GM21423 (cell line): ENCODE measurements at regions not wholly inside any gene's neighbourhood (a gene's known extent, or its start where the extent isn't known, plus 50 kb on each side); places are given as distances from the start of the nearest gene placed in this dataset.
"Not testable (repeated sequence)": the region's sequence is repeated elsewhere in the genome, so short reads cannot be mapped to it uniquely, and the experiment has no call there.

Experiments used
- ATAC-seq: cut with Tn5 transposase; IDR thresholded peaks from one replicate; pipeline ENCODE4 v1.9.1; 2021; ENCODE audit warnings: mild to moderate bottlenecking, moderate library complexity; ENCODE audit not compliant: unreplicated experiment

DNA sequence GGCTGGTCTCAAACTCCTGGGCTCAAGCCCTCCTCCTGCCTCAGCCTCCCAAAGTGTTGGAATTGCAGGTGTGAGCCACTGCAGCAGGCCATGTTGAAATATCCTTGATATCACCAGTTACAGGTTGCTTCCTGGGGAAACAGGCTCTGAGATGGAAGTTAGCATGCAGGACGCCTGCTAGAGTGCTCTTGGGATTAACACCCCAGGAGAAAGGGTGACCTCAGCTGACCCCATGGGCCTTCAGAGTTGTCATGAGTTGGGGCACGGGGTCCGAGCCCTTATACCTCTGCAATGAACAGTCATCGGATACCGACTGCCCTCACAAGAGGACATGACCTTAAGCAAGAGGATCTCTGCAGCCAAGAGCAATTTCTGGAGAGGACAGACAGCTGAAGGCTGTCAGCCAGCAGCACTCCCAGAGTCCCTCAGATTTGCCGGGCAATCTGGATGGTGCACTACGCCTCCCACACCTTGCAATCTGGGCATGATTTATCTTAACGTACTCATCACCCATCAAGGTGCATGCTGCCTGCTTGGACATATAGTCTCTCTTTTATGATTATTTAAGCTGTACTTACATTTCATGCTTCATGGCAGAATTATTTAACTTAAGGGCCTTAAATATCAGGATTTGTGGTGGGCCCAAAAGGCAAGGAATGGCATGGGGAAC is 134.6 kb downstream of the ADSS2 start:
- no peak for ATAC-seq

DNA sequence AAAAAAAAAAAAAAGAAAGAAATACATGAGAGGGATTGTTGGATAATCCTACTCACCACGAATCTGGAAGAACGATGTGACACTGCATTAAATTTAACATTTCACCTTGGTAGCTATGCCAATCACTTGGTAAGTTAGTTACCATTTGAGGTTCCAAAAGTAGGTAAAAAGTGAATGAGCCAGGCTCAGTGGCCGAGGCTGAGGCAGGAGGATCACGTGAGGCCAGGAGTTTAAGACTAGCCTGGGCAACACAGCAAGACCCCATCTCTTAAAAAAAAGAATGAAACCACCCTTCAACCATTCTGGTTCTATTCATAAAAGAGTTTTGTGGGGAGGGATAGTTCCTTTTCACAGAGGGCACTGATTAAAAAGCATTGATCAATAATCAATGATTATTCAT is 133.6 kb downstream of the ADSS2 start:
- no peak for ATAC-seq

DNA sequence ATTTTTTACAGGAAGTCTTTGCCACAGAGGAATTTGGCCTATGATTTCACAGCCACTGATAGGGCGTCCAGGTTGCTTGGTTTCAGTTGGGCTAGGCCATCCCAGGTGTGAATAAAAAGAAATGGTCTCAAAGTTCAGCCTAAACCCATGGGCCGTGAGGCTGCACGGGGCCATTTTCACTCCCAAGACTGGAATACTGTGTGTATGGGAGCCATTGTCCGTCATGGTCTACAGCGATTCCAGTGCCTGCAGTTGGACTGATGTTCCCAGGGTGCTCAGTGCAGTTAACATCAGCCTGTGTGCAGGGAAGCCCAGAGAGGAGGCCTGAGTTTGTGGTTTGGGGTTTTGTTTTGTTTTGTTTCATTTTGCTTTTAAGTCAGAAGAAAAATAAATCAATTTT is 133.2 kb downstream of the ADSS2 start:
- no peak for ATAC-seq

DNA sequence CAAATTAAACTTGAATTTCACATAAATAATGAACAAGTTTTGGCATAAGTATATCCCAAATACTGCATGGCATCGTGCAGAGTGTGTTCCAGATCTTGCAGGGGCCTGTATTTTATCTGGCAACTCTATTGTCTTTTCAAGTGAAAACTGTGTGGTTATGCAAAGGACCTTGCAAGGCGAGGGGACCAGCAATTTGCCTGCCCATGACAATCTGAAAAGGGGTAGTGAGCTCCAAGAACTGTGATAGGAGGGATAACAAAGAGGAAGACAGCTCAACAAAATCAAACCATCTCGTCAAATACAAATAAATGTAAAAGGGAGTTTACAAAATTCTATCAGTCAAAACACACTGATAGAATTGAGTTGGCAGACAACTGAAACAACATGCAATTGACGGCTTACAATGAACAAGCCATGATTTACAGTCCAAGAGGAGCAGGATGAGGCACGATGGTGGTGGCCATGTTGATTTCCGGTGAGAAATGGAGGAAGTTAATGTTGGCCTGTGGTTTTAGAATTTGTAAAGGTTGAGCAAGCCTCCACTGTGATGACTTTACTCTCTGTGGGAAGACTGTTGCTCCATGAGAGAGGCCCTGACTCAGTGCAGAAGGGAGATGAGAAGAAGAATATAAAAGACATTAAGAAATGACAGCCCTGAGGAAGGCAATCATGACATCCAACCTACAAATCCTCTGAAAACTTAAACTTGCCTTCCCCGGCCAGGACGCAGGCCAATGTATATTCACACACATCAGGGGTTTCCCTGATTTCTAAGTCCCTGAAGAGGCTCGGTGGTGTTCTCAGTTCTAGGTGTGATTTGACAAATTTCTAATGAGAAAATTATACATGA is 132.2 kb downstream of the ADSS2 start:
- peak; percentile 74 for ATAC-seq

DNA sequence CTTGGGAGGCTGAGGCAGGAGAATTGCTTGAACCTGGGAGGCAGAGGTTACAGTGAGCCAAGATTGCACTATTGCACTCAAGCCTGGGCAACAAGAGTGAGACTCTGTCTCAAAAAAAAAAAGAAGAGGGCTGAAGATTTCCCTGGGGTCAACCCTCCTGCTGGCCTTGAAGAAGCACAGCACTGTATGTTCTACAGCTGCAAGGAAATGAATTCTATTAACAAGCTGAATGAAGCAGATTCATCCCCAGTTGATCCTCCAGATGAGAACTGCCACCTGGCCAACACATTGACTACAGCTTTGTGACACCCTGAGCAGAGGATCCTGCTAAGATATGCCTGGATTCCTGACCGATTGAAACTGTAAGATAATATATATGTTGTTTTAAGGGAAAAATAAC is 129.5 kb downstream of the ADSS2 start:
- no peak for ATAC-seq

DNA sequence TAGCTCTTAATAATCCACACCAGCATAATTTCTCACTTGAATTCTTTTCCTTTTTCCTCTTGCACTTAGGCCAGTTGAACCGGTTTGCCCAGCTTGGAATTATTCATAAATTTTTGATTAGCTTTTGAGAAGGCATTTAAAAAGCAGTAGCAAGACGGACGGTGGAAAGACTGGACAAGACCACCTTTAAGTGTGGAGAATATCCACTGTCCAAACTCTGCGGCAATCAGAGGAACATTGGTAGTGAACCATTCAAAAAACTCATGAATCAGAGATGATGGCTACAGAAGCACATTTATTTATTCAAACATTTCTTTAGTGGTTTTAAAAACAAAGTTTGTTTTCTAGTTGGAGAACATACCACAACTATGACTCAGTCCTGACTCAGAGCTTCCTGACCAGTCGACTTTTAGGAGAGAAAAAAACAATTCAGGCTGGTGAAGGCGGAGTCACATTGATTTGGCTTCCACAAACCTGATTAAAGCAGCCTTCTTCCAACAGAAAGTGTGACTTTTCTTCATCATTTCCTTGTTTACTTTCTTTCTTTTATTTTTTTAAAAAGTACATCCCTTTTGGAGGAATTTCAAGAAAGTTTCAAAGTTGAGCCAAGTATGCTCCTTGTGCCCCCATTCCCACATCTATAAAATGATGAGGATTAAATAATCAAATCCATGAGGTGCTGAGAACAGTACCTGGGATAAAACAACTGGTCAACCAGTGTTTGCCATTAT is 128.8 kb downstream of the ADSS2 start:
- no peak for ATAC-seq

DNA sequence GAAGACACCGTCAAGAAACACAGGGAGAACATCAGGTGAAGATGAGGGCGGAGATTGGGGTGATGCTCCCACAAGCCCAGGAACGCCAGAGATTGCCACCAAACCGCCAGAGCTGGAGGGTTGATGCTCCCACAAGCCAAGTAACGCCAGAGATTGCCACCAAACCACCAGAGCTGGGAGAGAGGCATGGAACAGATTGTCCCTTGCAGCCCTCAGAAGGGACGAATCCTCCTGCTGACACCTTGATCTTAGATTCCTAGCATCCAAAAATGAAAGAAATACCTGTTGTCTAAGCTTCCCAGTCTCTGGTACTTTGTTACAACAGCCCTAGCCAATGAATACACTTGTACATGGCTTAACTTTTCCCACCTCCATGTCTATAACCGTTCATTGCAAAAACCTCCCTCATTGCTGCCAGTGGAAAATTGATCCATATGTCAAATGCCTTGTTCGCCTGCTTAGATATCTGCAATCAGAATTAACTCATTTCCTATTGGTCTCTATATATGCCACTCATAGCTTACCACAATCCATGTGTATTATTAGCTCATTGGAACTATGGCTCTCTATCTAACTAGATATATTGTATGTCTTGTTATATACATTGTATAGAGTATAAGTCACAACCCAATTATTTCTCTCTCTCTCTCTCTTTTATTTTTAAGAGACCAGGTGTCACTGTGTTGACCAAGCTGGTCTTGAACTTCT is 127.4 kb downstream of the ADSS2 start:
- no peak for ATAC-seq

DNA sequence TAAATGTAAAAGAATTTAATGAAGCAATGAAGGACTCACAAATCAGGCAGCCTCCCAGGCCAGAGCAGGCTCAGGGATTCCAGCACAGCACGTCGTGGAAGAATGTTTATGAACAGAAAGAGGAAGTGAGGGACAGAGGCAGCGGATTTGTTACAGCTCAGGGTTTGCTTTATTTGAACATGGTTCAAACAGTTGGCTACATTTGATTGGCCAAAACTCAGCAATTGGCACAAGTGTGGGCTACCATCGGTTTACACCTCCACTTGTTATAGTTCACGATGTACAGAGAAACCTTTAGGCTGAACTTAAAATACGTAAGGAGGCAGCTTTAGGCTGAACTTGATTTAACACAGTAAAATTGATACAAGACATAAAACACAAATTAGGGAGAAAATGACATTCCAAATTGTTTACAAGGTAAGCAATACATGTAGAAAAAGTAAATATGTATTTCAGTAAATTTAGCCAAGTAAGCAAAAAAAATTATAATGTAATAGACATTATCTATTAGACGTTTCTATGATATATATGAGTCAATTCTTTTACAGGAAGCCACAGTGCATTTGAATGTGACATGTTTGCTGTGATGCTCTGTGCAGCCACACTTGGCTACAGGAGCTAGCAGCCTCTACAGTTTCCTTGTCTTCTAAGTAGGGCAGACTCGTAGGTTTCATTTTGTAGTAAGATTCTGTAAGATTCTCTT is 126.5 kb downstream of the ADSS2 start:
- peak; percentile 77 for ATAC-seq

DNA sequence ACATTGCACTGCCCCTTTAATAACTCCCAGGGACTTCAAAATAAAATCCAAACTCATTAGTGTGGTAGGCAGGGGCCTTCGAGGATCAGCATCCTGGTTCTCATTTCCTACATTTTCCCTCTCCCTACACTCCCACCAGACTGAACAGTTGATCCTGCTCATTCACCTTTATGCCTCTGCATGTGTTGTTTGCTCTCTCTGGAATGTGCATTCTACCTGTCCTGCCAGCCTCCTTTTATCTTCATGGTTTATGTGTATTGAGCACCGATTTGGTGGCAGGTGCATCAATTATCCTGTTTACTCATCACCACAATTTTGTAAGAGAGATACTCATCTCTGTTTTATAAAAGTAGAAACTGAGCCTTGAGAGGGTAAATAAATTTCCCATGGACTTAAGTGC is 125.0 kb downstream of the ADSS2 start:
- no peak for ATAC-seq

DNA sequence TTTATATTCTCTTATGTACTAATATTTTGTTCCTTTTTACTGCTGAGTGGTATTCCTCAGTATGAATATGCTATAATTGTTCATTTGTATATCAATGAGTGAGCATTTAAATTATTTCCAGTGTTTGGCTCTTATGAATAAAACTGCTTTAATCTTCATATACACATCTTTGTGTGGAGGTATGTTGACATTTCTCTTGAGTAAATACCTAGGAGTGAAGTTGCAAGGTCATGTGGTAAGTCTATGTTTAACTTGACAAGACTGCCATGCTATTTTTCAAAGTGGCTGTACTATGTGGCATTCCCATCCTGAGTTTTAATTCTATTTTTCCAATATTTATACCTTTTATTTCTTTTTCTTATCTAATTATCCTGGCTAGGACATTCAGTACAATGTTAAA is 124.2 kb downstream of the ADSS2 start:
- ATAC-seq: no peak

DNA sequence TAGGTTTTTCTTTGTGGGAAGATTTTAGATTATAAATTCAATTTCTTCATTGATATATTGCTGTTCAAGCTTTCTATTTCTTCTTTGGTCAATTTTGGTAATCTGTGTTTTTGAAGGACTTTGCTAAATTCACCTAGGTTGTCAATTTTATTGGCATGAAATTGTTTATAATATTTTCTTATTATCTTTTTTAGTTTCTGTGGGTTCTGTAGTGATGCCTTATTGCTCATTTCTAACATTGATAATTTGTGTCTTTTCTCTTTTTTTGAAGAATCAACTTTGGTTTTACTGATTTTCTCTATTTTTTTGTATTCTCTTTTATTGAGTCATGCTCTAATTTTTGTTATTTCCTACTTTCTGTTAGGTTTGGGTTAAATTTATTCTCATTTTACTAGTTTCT is 123.2 kb downstream of the ADSS2 start:
- no peak for ATAC-seq

DNA sequence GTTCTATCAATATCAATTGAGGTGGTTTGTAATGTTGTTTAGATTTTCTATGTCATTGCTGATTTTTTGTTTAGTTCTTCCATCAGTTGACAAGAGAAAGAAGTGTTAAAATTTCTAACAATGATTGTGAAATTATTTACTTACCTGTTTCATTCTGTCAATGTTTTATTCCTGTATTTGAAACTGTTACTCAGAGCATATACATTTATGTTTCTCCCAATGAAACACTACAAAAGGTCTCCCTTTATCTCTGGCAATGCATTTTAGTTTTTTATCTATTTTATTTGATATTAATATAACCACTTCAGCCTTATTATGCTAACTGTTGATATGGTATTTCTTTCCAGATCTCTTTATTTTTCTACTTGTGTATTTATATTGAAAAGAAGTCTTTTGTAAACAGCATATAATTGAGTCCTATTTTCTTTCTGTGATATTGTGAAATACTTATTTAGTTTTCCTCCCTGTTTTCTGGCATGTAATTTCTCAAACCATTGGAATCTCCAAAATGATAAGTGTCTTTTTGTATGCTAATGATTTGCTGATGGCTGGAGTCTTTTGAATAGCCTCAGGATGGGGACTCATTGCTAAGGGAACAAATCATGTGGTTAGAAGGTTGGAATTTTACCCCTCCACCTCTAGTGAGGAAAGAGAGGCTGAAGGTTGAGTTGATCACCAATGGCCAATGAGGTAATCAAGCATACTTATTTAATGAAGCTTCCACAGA is 122.0 kb downstream of the ADSS2 start:
- ATAC-seq: no peak

DNA sequence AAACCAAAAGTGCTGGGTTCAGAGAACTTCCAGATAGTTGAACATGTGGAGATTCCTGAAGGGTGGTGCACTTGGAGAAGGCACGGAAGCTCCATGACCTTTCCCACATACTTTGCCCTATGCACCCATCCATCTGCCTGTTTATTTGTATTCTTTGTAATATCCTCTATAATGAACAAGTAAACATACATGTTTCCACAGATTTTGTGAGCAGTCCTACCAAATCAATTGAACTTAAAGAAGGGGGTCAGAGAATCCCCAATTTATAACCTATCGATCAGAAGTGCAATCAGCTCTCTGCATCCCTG is 121.4 kb downstream of the ADSS2 start:
- ATAC-seq: no peak

DNA sequence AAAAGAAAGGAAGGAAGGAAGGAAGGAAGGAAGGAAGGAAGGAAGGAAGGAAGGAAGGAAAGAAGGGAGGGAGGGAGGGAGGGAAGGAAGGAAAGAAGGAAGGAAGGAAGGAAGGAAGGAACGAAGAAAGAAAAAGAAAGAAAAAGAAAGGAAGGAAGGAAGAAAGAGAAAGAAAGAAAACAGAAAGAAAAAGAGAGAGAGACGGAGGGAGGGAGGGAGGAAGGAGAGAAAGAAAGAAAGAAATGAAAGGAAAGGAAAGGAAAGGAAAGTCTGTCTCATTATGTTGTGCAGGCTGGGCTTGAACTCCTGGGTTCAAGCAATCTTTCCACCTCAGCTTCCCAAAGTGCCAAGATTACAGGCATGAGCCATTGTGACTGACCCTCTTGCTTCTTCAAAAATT is 118.9 kb downstream of the ADSS2 start:
- ATAC-seq: not testable (repeated sequence)

DNA sequence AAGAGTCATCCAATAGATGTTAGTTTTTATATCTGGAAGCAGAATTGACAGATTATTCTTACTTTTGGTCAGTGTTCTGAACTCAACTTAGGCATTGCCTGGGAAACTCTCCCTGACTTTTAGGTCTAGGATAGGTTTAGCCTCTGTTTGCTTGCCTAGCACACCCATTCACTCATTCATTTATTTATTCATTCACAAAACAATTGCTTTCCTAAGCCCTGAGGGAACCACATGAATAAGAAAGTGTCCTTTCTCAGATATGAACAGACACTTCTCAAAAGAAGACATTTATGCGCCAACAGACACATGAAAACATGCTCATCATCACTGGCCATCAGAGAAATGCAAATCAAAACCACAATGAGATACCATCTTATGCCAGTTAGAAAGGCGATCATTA is 117.4 kb downstream of the ADSS2 start:
- not testable (repeated sequence) for ATAC-seq

DNA sequence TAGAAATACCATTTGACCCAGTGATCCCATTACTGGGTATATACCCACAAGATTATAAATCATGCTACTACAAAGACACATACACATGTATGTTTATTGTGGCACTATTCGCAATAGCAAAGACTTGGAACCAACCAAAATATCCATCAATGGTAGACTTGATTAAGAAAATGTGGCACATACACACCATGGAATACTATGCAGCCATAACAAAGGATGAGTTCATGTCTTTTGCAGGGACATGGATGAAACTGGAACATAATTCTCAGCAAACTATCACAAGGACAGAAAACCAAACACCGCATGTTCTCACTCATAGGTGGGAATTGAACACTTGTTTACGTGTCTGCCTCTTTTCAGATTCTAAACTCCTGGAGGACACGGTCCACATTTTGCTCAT is 116.9 kb downstream of the ADSS2 start:
- ATAC-seq: not testable (repeated sequence)

DNA sequence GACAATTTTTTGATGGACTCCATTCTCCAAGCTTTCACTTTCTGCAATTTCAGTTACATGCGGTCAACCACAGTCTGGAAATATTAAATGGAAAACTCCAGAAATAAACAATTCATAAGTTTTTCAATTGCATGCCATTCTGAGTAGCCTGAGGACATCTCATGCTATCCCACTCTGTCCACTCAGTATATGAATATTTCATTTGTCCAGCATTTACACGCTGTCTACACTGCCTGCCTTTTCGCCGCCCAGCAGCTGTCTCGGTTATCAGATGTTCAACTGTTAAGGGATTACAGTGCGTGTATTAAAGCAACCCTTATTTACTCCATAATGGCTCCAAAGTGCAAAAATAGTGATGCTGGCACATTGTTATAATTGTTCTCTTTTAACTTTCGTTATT is 116.3 kb downstream of the ADSS2 start:
- ATAC-seq: no peak

DNA sequence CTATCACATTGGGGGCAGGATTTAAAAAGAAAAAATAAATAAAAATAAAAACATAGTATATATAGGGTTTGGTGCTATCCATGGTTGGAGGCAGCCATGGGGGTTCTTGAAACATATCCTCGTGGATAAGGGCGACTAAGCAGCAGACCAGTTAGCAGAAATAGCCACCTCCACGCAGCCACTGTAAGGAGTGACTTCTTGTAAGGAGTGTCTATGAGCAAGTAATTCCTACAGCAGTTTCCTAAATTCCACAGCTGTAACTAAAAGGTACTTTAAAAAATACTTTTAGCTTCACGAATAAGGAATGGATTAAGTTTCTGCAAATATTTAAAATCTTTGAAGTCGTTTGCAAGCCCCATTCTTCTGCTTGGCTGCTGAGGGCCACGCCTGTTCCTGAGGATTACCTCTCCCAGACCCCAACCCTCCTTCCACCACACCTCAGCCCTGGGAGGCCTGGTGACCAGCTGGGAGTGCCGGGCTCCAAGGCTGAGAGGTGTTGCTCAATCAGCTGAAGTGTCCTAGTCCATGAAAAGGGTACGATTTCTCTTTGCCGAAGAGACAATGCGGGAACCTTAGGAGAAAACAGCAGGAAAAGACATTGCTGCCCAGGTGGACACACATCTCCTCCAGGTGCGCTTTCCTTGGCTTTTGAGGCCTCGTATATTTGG is 115.3 kb downstream of the ADSS2 start:
- no peak for ATAC-seq

DNA sequence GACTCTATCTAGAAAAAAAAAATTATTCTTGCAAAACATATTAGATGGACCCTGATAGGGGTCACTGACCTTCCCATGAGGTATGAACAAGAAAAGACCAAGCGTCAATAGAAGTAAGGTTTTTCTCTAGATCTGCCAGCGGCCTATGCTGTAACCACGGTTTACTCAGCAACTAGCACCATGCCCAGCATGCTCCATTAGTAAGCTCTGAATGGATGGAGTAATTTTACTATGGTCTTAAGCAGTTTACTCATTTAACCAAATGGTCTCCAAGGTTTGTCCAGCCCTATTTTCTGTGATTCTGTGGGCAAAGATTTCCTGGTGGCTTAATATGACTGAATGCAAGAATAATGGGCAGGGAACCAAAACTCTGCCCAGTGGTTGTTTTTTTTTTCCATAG is 113.9 kb downstream of the ADSS2 start:
- no peak for ATAC-seq
